ENCODE measurements at regions not wholly inside any gene's neighbourhood (a gene's known extent, or its start where the extent isn't known, plus 50 kb on each side); places are given as distances from the start of the nearest gene placed in this dataset.

DNA sequence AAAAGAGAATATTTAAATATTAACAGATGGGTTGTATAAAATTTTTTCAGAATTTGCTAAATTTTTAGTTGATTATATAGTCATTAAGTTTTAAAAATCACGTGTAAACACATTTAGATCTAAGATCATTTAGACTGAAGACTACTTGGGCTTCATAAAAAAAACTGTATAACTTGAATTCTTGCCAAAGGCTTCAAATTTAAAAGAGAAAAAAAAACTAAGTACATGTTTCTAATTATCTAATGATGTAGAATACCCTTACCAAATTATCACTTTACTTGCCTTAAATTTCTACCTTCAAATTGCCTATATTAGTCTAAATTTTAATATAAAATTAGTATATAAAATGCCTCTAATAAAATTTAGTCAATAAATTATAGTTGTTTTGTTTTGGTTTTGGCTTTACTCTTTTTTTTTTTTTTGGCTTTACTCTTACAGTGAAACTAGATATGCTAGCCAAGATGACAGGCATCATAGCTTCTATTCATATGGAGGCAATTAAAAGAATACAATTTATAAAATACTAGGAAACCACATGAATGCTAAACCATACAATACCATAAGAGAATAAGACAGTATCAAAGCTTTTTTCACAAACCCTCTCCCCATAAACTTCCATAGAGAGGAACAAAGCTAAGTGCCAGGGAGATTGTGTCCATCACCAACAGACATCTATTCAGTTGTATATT lies 183.1 kb upstream of the KCNMB2 start:
- TF ChIP-seq, protein P1, sequence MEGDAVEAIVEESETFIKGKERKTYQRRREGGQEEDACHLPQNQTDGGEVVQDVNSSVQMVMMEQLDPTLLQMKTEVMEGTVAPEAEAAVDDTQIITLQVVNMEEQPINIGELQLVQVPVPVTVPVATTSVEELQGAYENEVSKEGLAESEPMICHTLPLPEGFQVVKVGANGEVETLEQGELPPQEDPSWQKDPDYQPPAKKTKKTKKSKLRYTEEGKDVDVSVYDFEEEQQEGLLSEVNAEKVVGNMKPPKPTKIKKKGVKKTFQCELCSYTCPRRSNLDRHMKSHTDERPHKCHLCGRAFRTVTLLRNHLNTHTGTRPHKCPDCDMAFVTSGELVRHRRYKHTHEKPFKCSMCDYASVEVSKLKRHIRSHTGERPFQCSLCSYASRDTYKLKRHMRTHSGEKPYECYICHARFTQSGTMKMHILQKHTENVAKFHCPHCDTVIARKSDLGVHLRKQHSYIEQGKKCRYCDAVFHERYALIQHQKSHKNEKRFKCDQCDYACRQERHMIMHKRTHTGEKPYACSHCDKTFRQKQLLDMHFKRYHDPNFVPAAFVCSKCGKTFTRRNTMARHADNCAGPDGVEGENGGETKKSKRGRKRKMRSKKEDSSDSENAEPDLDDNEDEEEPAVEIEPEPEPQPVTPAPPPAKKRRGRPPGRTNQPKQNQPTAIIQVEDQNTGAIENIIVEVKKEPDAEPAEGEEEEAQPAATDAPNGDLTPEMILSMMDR (conservative IDR thresholded peaks at IDR 0.05) = no peak
- no peak for TF ChIP-seq EZH2 (IDR thresholded peaks at IDR 0.05; ENCODE audit: low read depth)

Data from PC-9 (cell line).